RKO (cell line): ENCODE measurements at regions not wholly inside any gene's neighbourhood (a gene's known extent, or its start where the extent isn't known, plus 50 kb on each side); places are given as distances from the start of the nearest gene placed in this dataset.
A peak's percentile ranks its signal among the peaks of the same experiment; 100 is the strongest.
"Not testable (repeated sequence)": the region's sequence is repeated elsewhere in the genome, so short reads cannot be mapped to it uniquely, and the experiment has no call there.

Experiments used
- DNase-seq: peaks from one replicate; pipeline ENCODE4 v3.0.0-alpha.2; 2016; ENCODE audit warnings: low spot score

DNA sequence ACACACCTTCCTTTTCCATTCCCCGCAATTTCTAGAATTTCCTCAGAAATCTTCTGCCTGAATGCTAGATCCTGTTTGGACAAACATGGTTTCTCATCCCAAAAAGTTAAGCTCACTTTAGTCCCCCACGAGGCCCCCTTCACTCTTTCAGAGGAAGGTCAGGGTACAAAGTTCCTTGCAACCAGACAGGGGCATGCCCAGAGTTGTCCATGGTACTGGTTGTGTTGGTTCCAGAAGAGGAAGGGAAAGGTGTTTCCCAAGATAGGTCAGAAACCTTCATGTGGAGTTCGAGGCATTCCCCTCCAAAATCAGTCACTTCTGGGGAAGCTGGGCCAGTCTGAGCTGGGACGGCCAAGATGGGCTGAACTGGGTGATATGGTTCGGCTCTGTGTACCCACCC lies 167.6 kb upstream of the MAFB start:
- DNase-seq = no peak

DNA sequence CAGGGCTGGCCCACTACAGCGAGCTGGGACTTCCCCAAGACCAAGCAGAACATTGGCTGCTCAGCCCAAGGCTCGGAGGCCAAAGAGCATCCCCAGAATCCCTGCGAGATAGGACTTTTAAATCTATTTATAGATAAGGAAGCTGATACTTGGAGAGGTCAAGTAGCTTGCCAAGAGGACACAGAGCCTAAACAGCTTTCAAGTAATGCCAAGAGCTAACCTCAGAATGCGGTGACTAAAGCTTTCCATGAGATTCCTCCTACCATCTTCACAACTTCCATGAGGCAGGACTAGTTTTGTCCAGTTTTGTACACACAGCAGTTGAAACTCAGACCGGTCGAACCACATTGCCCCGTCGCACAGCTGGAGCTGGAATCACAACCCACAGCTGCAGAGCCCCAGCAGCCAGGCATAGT lies 168.1 kb upstream of the TOP1 start:
- DNase-seq = peak; percentile 48

GRCh38 chr20:40861427-40862008 lies 167.1 kb upstream of the TOP1 start:
- no peak for DNase-seq

DNA sequence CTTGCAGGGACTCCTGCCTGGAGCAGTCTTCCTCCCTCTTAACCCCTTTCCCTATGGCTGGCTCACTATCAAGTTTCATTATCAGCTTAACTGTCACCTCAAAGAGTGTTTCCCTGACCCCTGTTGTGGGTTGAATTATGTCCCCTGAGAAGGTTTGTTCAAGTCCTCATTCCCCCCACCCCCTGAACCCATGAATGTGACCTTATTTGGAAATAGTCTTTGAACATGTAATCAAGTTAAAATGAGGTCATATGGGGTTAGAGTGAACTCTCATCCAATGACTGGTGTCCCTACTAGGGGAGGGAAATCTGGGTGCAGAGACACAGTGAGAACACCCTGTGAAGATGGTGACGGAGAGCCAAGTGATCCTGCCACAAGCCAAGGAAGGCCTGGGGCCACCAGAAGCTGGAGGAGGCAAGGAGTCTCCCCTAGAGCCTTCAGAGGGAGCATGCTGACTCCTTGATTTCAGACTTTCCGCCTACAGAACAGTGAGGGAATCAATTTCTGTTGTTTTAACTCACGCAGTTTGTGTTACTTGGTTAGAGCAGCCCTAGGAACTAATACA lies 165.2 kb upstream of the TOP1 start:
- DNase-seq = no peak

DNA sequence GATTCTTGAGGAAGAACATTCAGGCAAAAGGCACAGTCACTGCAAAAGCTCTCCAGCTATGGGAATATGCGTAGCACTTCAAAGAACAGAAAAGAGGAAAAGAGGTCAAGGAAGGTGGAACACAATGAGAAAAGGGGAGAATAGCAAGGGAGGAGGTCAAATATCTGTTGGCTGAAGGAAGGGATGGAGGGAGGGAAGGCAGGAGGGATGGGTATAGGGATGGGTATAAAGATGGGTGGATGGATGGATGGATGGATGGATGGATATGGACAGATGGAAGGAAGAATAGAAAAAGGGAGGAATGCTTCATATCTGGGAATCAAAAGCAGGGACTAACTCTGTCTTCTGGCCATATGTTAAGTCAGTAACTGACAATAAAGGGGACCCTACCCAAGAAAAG lies 164.2 kb upstream of the TOP1 start:
- DNase-seq = no peak

DNA sequence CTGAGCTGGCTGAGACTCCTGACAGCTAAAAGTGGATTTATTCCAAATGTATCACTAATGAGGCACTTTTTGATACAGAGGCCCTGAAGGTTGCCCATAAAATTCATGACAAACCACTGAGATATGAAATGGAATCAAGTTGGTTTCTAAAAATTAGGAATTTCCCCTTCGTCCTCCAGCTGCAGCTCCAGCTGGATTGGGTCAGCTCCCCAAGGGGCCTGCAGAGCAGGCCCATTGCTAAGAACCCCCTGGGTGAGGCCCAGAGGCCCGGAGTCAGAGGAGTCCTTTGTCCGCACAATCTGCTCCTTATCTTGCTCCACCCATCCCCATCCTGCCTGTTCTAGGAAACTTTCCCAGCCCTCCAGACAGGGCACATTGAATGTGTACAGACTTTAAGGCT lies 163.5 kb upstream of the TOP1 start:
- no peak for DNase-seq

- no peak for DNase-seq
Measured at GRCh38 chr20:40866056-40866455, 162.6 kb upstream of the TOP1 start.

GRCh38 chr20:40868551-40869217 lies 159.9 kb upstream of the TOP1 start:
- DNase-seq = no peak

DNA sequence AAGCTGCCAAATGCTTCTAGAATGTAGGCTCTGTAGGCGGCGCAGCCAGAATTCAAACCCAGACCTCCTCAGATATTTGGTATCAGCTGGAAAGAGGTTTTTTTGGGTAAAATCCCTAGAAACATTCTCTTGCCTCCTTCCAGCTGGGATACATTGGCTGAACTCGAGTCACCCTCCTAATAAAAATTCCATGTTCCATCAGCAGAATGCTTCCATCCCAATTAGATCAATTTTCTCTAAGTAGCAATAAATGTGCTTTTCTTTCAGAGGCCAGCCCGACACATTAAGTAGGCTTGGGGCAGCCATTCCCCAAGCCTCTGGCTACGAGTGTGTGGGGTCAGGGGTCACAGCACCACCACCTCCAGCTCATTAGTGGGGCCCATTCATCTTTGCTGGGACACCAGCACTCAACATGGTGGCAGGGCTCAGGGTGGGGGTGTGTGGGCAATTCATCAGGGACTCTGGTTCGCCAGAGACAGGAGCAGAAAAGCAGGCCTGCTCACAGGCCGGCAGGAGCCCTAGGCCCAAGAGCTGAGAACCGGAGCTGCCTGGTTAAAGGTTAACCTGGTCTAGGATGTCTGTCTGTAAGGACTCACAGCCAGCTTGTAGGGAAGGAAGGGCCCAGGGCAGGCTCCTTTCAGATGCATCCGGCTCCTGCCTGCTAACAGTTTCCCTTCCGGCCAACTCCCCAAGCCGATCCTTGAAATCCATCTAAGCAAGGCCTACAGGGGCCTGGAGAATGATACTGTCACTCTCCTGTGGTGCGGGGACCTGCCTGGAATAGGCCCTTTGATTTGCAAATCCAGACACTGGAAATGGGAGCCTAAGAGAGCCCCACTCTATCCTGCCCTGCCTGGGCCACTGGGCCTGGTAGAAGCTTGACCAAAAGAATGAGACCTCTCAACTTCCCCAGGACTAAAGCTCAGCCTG lies 159.1 kb upstream of the TOP1 start:
- DNase-seq = no peak

DNA sequence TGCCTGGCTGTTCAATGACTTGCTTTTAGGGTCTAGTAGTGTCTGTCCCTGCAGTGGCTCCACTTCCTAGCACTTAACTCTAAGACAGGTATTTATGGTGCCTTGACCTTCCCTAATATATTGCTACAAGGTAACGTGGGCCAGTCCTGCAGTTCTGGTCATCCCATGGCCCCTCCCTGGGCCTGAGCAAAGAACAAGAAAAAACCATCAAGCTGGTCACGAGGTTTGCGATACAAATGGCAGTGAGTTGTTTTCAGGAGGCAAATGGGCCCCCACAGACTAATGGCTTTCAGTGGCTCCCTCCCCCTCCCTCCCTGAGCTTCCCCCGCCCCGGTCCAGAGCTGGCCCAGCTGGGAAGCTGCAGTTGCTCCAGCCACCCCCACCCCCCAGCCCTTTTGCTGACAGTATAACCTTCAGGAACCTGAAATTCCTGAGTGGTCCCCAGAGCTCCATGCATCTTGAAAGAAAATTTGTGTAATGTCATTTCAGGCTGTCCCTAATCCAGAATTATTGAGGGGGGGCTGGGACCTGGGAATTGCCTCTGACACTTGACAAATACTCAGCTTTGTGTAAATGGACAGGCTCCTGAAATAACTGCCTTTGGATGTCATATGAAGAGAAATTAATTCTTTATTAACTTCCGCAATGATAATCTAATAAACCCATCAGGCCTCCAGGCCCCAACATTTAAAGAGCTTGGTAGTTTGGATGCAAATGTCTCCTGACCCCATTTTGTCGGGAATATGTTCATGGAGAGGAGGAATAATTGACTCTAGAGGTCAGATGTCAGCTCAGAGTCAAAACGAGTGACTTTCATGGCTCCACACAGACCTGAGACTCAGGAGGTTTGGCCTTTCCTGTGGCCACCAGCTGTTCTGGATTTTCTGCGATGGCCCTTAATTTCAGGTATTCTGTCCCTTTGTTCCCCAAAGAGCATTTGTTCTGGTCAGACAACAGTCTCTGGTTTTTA lies 153.2 kb upstream of the TOP1 start:
- no peak for DNase-seq

DNA sequence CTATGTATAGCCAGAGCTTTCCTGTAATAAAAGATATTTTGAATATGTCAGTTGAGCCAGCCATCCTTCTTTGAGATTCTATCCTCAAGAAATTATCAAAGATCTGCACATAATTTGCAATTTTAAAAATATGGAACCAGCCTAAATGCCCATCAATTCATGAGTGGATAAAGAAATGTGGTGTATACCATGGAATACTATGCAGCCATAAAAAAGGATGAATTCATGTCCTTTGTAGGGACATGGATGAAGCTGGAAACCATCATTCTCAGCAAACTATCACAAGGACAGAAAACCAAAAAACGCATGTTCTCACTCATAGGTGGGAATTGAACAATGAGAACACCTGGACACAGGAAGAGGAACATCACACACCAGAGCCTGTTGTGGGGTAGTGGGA lies 150.5 kb upstream of the TOP1 start:
- DNase-seq = not testable (repeated sequence)

- DNase-seq = no peak
Measured at GRCh38 chr20:40880063-40880728, 148.4 kb upstream of the TOP1 start.

DNA sequence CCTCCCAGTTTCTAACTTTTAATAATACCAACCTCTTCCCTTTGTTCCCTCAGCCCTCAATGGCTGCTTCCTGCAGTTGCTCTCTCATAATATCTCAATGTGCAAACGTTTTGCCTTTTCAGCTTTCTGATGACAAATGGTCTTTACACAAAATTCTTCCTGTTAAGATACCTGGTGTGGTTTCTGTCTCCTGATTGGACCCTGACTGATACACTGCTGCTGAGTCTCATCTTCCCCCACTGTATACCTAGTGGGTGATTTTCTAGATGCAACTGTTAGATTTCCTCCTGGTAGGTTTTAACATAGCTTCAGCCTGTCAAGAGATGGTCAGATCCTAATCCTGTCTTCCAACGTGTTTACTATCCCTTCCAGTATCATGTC lies 147.9 kb upstream of the TOP1 start:
- no peak for DNase-seq

- no peak for DNase-seq
Measured at GRCh38 chr20:40882152-40882551, 146.5 kb upstream of the TOP1 start.

- no peak for DNase-seq
Measured at GRCh38 chr20:40883097-40883496, 145.5 kb upstream of the TOP1 start.

GRCh38 chr20:40887105-40887504 lies 141.5 kb upstream of the TOP1 start:
- no peak for DNase-seq

DNA sequence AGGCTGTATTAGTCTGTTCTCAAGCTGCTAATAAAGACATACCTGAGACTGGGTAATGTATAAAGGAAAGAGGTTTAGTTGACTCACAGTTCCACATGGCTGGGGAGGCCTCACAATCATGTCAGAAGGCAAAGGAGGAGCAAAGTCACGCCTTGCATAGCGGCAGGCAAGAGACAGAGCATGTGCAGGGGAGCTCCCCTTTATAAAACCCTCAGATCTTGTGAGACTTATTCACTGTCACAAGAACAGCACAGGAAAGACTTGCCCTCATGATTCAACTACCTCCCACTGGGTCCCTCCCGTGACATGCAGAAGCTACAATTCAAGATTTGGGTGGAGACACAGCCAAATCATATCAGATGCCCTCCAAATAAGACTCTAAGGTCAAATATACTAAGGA lies 139.4 kb upstream of the TOP1 start:
- DNase-seq = not testable (repeated sequence)

DNA sequence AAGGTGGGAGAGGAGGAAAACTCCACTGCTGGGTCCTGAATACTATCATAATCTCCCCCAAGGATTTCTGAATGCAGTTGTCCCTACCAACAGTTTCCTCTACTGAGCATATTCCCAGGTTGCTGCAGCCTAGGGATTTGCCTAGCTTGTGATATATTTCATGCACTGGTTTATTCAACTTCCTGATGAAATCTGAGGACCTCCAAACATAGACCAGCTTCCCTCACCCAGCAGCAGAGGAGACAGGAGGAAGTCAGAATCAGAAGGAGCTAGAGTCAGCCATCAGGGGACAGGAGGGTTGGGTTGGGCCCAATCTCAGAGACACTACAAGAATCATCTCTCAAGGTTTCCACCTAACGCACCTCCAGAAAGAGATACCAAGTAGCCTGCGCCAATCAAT lies 138.4 kb upstream of the TOP1 start:
- DNase-seq = no peak

- DNase-seq = no peak
Measured at GRCh38 chr20:40890635-40891034, 138.0 kb upstream of the TOP1 start.

DNA sequence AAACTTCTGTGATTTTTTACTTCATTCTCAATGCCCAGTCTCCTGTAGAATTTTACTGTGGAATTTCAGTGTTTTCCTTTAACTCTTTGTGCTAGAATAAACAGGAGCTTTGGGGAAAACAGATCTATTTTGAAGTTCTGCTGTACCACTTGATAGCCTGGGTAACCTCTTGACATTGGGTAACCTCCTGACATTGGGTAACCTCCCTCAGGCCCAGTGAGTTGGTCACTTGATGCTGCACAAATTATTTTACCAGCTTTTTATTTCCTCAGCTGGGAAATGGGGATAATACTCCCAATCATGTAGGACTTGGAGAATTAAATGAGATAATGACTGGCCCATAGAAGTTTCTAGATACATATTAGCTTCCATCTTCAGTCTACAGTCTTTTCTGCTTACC lies 137.3 kb upstream of the TOP1 start:
- no peak for DNase-seq

- DNase-seq = peak; percentile 16
Measured at GRCh38 chr20:40892642-40893041, 136.0 kb upstream of the TOP1 start.
